ENCODE measurements at regions not wholly inside any gene's neighbourhood (a gene's known extent, or its start where the extent isn't known, plus 50 kb on each side); places are given as distances from the start of the nearest gene placed in this dataset.

- no peak for TF ChIP-seq EZH2 (IDR thresholded peaks at IDR 0.05; ENCODE audit: borderline replicate concordance, low read depth, low read length, poor library complexity, severe bottlenecking)
- TF ChIP-seq, protein P1, sequence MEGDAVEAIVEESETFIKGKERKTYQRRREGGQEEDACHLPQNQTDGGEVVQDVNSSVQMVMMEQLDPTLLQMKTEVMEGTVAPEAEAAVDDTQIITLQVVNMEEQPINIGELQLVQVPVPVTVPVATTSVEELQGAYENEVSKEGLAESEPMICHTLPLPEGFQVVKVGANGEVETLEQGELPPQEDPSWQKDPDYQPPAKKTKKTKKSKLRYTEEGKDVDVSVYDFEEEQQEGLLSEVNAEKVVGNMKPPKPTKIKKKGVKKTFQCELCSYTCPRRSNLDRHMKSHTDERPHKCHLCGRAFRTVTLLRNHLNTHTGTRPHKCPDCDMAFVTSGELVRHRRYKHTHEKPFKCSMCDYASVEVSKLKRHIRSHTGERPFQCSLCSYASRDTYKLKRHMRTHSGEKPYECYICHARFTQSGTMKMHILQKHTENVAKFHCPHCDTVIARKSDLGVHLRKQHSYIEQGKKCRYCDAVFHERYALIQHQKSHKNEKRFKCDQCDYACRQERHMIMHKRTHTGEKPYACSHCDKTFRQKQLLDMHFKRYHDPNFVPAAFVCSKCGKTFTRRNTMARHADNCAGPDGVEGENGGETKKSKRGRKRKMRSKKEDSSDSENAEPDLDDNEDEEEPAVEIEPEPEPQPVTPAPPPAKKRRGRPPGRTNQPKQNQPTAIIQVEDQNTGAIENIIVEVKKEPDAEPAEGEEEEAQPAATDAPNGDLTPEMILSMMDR (conservative IDR thresholded peaks at IDR 0.05; ENCODE audit: low read depth, low read length), result no peak
- no peaks in the 10 kb centered on the region for H3K27me3 ChIP-seq (replicated peaks; ENCODE audit: insufficient read depth, low read depth, low read length, poor library complexity)
- no peaks in the 10 kb centered on the region for H3K36me3 ChIP-seq (ENCODE audit: insufficient read depth, low read length, poor library complexity, severe bottlenecking)
- H3K4me3 ChIP-seq (ENCODE audit: low read depth, low read length, poor library complexity, severe bottlenecking), result no peak overlapping the region
- no TSS peak for BruUV-seq (replicated peaks)
- CTCF ChIA-PET, result no interaction called here
- POLR2A ChIA-PET (ENCODE audit: low non-redundant PET), result no interaction called here
- H3K9me3 ChIP-seq (ENCODE audit: low read depth, low read length, poor library complexity, severe bottlenecking), result no peaks in the 10 kb centered on the region
- H3K27ac ChIP-seq (ENCODE audit: low read depth, low read length, poor library complexity, severe bottlenecking), result no peak overlapping the region
- peaks cover 36% of the 10 kb centered on the region for H3K4me1 ChIP-seq (ENCODE audit: insufficient read depth, low read length, poor library complexity, severe bottlenecking)
- no peak for DNase-seq (ENCODE audit: low spot score)
- intact Hi-C loops (cut with micrococcal nuclease; ENCODE audit: unreplicated experiment), result no loop called here
These were observed 322.2 kb upstream of the HS6ST1 start for GRCh38 chr2:128640845-128641360.

GRCh38 chr2:128641421-128642080, 322.9 kb upstream of the HS6ST1 start:
- intact Hi-C loops (cut with micrococcal nuclease; ENCODE audit: unreplicated experiment), result no loop called here
- H3K27ac ChIP-seq (ENCODE audit: low read depth, low read length, poor library complexity, severe bottlenecking), result no peak overlapping the region
- no peak for DNase-seq (ENCODE audit: low spot score)
- BruUV-seq (replicated peaks), result no TSS peak
- no peak for TF ChIP-seq EZH2 (IDR thresholded peaks at IDR 0.05; ENCODE audit: borderline replicate concordance, low read depth, low read length, poor library complexity, severe bottlenecking)
- TF ChIP-seq, protein P1 (conservative IDR thresholded peaks at IDR 0.05; ENCODE audit: low read depth, low read length), result no peak
- ChIA-PET CTCF (no interaction called here), POLR2A (ENCODE audit: low non-redundant PET) (no interaction called here)
- H3K36me3 ChIP-seq (ENCODE audit: insufficient read depth, low read length, poor library complexity, severe bottlenecking), result no peaks in the 10 kb centered on the region
- peaks cover 30% of the 10 kb centered on the region for H3K4me1 ChIP-seq (ENCODE audit: insufficient read depth, low read length, poor library complexity, severe bottlenecking)
- H3K4me3 ChIP-seq (ENCODE audit: low read depth, low read length, poor library complexity, severe bottlenecking), result no peak overlapping the region
- no peaks in the 10 kb centered on the region for H3K27me3 ChIP-seq (replicated peaks; ENCODE audit: insufficient read depth, low read depth, low read length, poor library complexity)
- H3K9me3 ChIP-seq (ENCODE audit: low read depth, low read length, poor library complexity, severe bottlenecking), result no peaks in the 10 kb centered on the region

GRCh38 chr2:128642316-128642715, 323.6 kb upstream of the HS6ST1 start:
- BruUV-seq (replicated peaks), result no TSS peak
- Histone ChIP-seq H3K27me3 (replicated peaks; ENCODE audit: insufficient read depth, low read depth, low read length, poor library complexity) (no peaks in the 10 kb centered on the region), H3K4me3 (ENCODE audit: low read depth, low read length, poor library complexity, severe bottlenecking) (no peak overlapping the region), H3K9me3 (ENCODE audit: low read depth, low read length, poor library complexity, severe bottlenecking) (no peaks in the 10 kb centered on the region), H3K27ac (ENCODE audit: low read depth, low read length, poor library complexity, severe bottlenecking) (no peak overlapping the region), H3K36me3 (ENCODE audit: insufficient read depth, low read length, poor library complexity, severe bottlenecking) (no peaks in the 10 kb centered on the region), H3K4me1 (ENCODE audit: insufficient read depth, low read length, poor library complexity, severe bottlenecking) (peaks cover 26% of the 10 kb centered on the region)
- intact Hi-C loops (cut with micrococcal nuclease; ENCODE audit: unreplicated experiment), result no loop called here
- no peak for TF ChIP-seq EZH2 (IDR thresholded peaks at IDR 0.05; ENCODE audit: borderline replicate concordance, low read depth, low read length, poor library complexity, severe bottlenecking)
- TF ChIP-seq, protein P1 (conservative IDR thresholded peaks at IDR 0.05; ENCODE audit: low read depth, low read length), result no peak
- ChIA-PET CTCF (no interaction called here), POLR2A (ENCODE audit: low non-redundant PET) (no interaction called here)
- DNase-seq (ENCODE audit: low spot score), result no peak

Data from A673 (cell line).